Ishikawa (cell line): ENCODE measurements at regions not wholly inside any gene's neighbourhood (a gene's known extent, or its start where the extent isn't known, plus 50 kb on each side); places are given as distances from the start of the nearest gene placed in this dataset.

ENCODE experiments used
- CEBPB ChIP-seq: IDR thresholded peaks from 2 replicates; pipeline ENCODE4 v1.6.1; 2012
- TAF1 ChIP-seq: IDR thresholded peaks from 2 replicates; pipeline ENCODE4 v1.6.1; 2012; ENCODE audit warnings: low read depth, mild to moderate bottlenecking
- YY1 ChIP-seq: IDR thresholded peaks from 2 replicates; pipeline ENCODE4 v1.6.1; 2012; ENCODE audit warnings: low read depth

DNA sequence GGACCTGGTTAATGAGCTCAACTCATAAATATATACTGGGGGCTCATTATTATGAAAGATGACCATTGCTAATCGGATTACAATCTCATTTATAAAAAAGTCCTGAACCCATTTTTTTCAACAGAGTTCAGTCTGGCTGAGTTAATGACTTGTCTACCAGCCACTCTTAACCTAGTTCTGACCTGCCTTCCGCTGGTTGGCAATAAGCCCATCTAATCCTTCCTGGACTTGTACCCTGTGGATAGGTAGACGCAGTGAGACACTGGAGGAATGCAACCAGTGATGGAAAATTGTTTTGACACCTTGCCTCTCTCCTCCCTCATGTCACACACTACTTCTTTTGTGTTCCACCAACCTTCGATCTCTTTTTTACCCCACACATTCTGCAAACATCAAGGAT is 279.9 kb downstream of the FOXO1 start:
- TF ChIP-seq TAF1 (no peak), YY1 (no peak), CEBPB (no peak)
